Panc1 (cell line): ENCODE measurements at regions not wholly inside any gene's neighbourhood (a gene's known extent, or its start where the extent isn't known, plus 50 kb on each side); places are given as distances from the start of the nearest gene placed in this dataset.

Source experiments
- POLR2AphosphoS5 ChIP-seq: IDR thresholded peaks from 2 replicates; pipeline ENCODE4 v1.6.1; 2012; ENCODE audit warnings: mild to moderate bottlenecking, low read depth, low read length, moderate library complexity
- TF ChIP-seq, protein P1 (sequence below): fragments of 450-650 bp; IDR thresholded peaks from 2 replicates; pipeline ENCODE4 v1.5.1; 2017; ENCODE audit warnings: mild to moderate bottlenecking
- TF ChIP-seq, protein P2 (sequence below), 2 experiments: IDR thresholded peaks; 2 replicates each; pipeline ENCODE4 v1.6.1; 2011 to 2012; ENCODE audit warnings: low read depth in 2 of 2, control low read depth in 1 of 2, low read length in 1 of 2, mild to moderate bottlenecking in 1 of 2, moderate library complexity in 1 of 2; ENCODE audit not compliant: insufficient read depth in 1 of 2

DNA sequence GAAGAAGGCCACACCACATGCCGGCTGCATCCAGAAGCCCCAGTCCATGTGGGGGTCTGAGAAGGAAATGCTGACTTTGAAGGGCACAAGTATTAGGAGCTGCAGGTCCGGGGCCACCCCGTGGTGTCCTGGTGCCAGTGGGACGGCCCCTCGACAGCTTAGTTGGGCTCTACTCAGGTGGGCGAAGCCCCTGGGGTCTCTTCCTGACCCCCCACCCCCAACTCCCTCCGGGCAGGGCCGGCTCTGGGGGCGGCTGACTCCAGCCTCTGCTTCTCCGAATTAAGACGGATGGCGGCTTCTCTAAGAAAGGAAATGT, 62.1 kb upstream of the TTC34 start:
- TF ChIP-seq, protein P1, sequence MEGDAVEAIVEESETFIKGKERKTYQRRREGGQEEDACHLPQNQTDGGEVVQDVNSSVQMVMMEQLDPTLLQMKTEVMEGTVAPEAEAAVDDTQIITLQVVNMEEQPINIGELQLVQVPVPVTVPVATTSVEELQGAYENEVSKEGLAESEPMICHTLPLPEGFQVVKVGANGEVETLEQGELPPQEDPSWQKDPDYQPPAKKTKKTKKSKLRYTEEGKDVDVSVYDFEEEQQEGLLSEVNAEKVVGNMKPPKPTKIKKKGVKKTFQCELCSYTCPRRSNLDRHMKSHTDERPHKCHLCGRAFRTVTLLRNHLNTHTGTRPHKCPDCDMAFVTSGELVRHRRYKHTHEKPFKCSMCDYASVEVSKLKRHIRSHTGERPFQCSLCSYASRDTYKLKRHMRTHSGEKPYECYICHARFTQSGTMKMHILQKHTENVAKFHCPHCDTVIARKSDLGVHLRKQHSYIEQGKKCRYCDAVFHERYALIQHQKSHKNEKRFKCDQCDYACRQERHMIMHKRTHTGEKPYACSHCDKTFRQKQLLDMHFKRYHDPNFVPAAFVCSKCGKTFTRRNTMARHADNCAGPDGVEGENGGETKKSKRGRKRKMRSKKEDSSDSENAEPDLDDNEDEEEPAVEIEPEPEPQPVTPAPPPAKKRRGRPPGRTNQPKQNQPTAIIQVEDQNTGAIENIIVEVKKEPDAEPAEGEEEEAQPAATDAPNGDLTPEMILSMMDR, result no peak
- TF ChIP-seq POLR2AphosphoS5, result no peak
- TF ChIP-seq, protein P2, sequence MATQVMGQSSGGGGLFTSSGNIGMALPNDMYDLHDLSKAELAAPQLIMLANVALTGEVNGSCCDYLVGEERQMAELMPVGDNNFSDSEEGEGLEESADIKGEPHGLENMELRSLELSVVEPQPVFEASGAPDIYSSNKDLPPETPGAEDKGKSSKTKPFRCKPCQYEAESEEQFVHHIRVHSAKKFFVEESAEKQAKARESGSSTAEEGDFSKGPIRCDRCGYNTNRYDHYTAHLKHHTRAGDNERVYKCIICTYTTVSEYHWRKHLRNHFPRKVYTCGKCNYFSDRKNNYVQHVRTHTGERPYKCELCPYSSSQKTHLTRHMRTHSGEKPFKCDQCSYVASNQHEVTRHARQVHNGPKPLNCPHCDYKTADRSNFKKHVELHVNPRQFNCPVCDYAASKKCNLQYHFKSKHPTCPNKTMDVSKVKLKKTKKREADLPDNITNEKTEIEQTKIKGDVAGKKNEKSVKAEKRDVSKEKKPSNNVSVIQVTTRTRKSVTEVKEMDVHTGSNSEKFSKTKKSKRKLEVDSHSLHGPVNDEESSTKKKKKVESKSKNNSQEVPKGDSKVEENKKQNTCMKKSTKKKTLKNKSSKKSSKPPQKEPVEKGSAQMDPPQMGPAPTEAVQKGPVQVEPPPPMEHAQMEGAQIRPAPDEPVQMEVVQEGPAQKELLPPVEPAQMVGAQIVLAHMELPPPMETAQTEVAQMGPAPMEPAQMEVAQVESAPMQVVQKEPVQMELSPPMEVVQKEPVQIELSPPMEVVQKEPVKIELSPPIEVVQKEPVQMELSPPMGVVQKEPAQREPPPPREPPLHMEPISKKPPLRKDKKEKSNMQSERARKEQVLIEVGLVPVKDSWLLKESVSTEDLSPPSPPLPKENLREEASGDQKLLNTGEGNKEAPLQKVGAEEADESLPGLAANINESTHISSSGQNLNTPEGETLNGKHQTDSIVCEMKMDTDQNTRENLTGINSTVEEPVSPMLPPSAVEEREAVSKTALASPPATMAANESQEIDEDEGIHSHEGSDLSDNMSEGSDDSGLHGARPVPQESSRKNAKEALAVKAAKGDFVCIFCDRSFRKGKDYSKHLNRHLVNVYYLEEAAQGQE (IDR thresholded peaks at IDR 0.05; ENCODE audit: insufficient read depth in 1 of 2, low read depth in 2 of 2, low read length in 1 of 2), result no peak
